ENCODE measurements at regions not wholly inside any gene's neighbourhood (a gene's known extent, or its start where the extent isn't known, plus 50 kb on each side); places are given as distances from the start of the nearest gene placed in this dataset.
"Not testable (repeated sequence)": the region's sequence is repeated elsewhere in the genome, so short reads cannot be mapped to it uniquely, and the experiment has no call there.

- in situ Hi-C loops (cut with MboI; ENCODE audit: low sequenced_read_pairs): no loop called here
These were observed 1038.3 kb upstream of the SPRY2 start for GRCh38 chr13:81379183-81379582.

DNA sequence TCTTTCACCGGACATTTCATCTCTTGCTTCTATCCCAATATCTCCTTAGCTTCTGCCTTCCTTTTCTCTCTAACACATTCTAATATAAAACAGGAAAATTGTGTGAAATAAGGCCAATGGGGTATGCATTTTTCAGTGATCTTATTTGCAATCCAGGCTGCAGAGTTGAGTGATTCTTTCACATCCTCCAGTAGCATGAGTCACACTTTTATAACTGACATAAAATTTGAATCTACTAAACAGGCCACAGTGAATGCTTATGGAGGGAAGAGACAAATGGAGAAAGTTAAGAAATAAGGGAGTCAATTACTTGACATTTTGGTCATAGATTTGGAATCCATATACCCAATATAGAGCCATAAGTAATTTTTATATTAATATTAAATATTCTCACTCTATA is 1037.0 kb upstream of the SPRY2 start:
- in situ Hi-C loops (cut with MboI; ENCODE audit: low sequenced_read_pairs): no loop called here

- in situ Hi-C loops (cut with MboI; ENCODE audit: low sequenced_read_pairs): no loop called here
These were observed 1034.8 kb upstream of the SPRY2 start for GRCh38 chr13:81375709-81376108.

GRCh38 chr13:81362711-81363110 is 1021.8 kb upstream of the SPRY2 start:
- in situ Hi-C loops (cut with MboI; ENCODE audit: low sequenced_read_pairs): not testable (repeated sequence)

GRCh38 chr13:81350056-81350455 is 1009.1 kb upstream of the SPRY2 start:
- in situ Hi-C loops (cut with MboI; ENCODE audit: low sequenced_read_pairs): no loop called here

GRCh38 chr13:81340118-81341069 is 999.5 kb upstream of the SPRY2 start:
- in situ Hi-C loops (cut with MboI; ENCODE audit: low sequenced_read_pairs): not testable (repeated sequence)

- in situ Hi-C loops (cut with MboI; ENCODE audit: low sequenced_read_pairs): not testable (repeated sequence)
These were observed 998.7 kb upstream of the SPRY2 start for GRCh38 chr13:81339666-81340065.

- in situ Hi-C loops (cut with MboI; ENCODE audit: low sequenced_read_pairs): no loop called here
These were observed 993.6 kb upstream of the SPRY2 start for GRCh38 chr13:81334481-81334880.

DNA sequence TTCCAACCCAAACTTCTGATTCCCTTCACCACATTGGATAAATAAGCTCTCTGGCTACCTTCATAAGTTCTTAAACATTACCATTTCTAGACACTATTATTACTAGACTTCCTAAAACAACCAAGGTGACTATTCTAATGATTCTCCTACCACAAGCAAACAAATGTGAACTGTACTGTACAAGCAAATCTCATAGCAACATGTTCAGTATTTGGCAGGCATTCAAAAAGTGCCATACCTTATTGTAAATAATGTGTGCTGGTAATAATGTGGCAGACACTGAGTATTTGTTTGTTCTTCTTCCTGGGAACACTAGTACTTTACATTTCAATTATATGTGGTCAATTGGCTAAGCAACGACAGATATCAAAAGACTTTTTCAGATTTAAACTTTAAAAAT is 986.0 kb upstream of the SPRY2 start:
- in situ Hi-C loops (cut with MboI; ENCODE audit: low sequenced_read_pairs): no loop called here

GRCh38 chr13:81320516-81320915 is 979.6 kb upstream of the SPRY2 start:
- in situ Hi-C loops (cut with MboI; ENCODE audit: low sequenced_read_pairs): no loop called here

GRCh38 chr13:81319351-81319750 is 978.4 kb upstream of the SPRY2 start:
- in situ Hi-C loops (cut with MboI; ENCODE audit: low sequenced_read_pairs): no loop called here

GRCh38 chr13:81318231-81319019 is 977.5 kb upstream of the SPRY2 start:
- in situ Hi-C loops (cut with MboI; ENCODE audit: low sequenced_read_pairs): no loop called here

DNA sequence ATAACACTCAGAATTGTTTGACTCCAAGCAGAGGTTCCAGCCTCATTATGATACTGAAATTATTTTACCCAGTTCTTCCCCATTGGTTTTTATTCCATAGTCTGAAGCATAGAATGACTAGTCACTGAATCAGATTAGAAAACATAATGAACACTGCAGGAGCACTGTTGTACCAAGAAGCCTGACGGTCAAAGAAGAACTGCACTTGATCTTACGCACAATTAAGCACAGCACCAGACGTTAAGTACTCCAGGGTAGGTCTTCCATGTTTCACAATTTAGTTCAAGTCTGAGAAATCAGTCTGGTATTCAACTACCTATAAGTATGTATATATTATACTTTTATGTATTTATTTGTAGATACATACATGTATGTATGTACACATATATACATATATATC is 973.5 kb upstream of the SPRY2 start:
- in situ Hi-C loops (cut with MboI; ENCODE audit: low sequenced_read_pairs): no loop called here

- in situ Hi-C loops (cut with MboI; ENCODE audit: low sequenced_read_pairs): no loop called here
These were observed 965.0 kb upstream of the SPRY2 start for GRCh38 chr13:81305928-81306327.

GRCh38 chr13:81304121-81304659 is 963.3 kb upstream of the SPRY2 start:
- in situ Hi-C loops (cut with MboI; ENCODE audit: low sequenced_read_pairs): no loop called here

- in situ Hi-C loops (cut with MboI; ENCODE audit: low sequenced_read_pairs): no loop called here
These were observed 961.8 kb upstream of the SPRY2 start for GRCh38 chr13:81302677-81303076.

GRCh38 chr13:81302125-81302524 is 961.2 kb upstream of the SPRY2 start:
- in situ Hi-C loops (cut with MboI; ENCODE audit: low sequenced_read_pairs): no loop called here

DNA sequence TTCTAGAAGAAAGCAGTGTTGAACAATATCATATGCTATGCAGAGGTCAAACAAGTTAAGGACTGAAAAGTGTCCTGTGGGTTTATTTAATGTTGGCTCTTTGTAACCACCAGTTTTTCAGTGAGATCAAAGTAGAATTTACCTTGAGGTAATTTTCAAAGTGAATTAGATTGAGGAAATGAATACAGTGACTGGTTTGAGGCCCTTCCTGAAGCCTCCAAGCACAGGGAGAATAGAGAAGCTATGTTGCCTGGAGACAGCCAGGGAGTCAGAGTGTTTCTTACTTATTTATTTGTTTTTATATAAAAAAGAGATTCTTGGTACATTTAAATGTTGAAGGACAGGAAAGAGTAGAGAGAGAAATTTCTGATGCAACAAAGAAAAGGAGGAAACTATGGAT is 954.3 kb upstream of the SPRY2 start:
- in situ Hi-C loops (cut with MboI; ENCODE audit: low sequenced_read_pairs): no loop called here

GRCh38 chr13:81293594-81294164 is 952.8 kb upstream of the SPRY2 start:
- in situ Hi-C loops (cut with MboI; ENCODE audit: low sequenced_read_pairs): no loop called here

- in situ Hi-C loops (cut with MboI; ENCODE audit: low sequenced_read_pairs): no loop called here
These were observed 942.6 kb upstream of the SPRY2 start for GRCh38 chr13:81283561-81283960.

GRCh38 chr13:81283062-81283461 is 942.1 kb upstream of the SPRY2 start:
- in situ Hi-C loops (cut with MboI; ENCODE audit: low sequenced_read_pairs): no loop called here

Data from HL-60/S4 treated with phorbol 12-myristate 13-acetate at 8.2 ng/mL for 4 days and 3 days (cell line).